ENCODE measurements at regions not wholly inside any gene's neighbourhood (a gene's known extent, or its start where the extent isn't known, plus 50 kb on each side); places are given as distances from the start of the nearest gene placed in this dataset.

DNA sequence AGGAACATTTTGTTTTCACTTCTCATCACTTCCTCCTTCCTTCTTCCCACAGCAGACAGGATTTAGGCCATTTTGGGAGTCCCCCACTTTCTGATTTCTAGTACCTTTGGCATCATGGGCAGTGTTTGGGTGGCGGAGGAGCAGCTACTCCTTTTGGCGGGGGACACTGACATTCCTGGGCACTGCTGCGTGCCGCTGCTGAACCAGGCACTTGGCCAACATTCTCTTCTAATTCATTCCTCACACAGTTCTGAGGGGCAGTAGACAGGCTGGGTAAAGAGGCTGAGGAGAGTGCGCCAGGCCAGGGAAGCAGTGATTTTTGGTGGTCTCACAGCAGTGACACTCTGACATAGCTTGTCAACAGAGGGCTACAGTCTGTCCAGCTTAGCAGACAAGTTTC lies 270.2 kb downstream of the LOXHD1 start:
- DNase-seq (ENCODE audit: low read depth) = peak; percentile 14
- Histone ChIP-seq H3K27me3 (ENCODE audit: insufficient read depth, low read length) (peaks cover 14% of the 10 kb centered on the region), H3K36me3 (ENCODE audit: insufficient read depth, low read length) (no peaks in the 10 kb centered on the region), H3K4me1 (ENCODE audit: insufficient read depth, low read length) (peaks cover 5% of the 10 kb centered on the region), H2AFZ (ENCODE audit: low read depth, low read length) (no peak overlapping the region), H3K79me2 (ENCODE audit: insufficient read depth, low read length) (no peaks in the 10 kb centered on the region), H4K20me1 (ENCODE audit: insufficient read depth, low read length) (no peaks in the 10 kb centered on the region), H3K27ac (ENCODE audit: low read depth, low read length) (no peak overlapping the region), H3K9ac (ENCODE audit: low read length) (no peak overlapping the region), H3K4me3 (ENCODE audit: insufficient read depth, low read depth, low read length) (no peak overlapping the region), H3K9me3 (ENCODE audit: insufficient read depth, low read depth, low read length) (no peaks in the 10 kb centered on the region), H3K4me2 (ENCODE audit: low read length) (no peak overlapping the region)
- Mint-ChIP-seq H3K27ac (ENCODE audit: unreplicated experiment) (no peak overlapping the region), H3K27me3 (ENCODE audit: low read depth, unreplicated experiment) (peaks cover 33% of the 10 kb centered on the region), H3K9me3 (ENCODE audit: unreplicated experiment) (peaks cover 4% of the 10 kb centered on the region), H3K36me3 (ENCODE audit: low read depth, unreplicated experiment) (no peaks in the 10 kb centered on the region), H3K4me1 (ENCODE audit: low read depth, unreplicated experiment) (no peaks in the 10 kb centered on the region), H3K4me3 (ENCODE audit: unreplicated experiment) (no peak overlapping the region)
- FAIRE-seq = no peak
- TF ChIP-seq CTCF (IDR thresholded peaks at IDR 0.05; ENCODE audit: insufficient read depth, low read depth, low read length) (no peak), EZH2 (IDR thresholded peaks at IDR 0.05; ENCODE audit: insufficient read depth, low read length) (no peak)

DNA sequence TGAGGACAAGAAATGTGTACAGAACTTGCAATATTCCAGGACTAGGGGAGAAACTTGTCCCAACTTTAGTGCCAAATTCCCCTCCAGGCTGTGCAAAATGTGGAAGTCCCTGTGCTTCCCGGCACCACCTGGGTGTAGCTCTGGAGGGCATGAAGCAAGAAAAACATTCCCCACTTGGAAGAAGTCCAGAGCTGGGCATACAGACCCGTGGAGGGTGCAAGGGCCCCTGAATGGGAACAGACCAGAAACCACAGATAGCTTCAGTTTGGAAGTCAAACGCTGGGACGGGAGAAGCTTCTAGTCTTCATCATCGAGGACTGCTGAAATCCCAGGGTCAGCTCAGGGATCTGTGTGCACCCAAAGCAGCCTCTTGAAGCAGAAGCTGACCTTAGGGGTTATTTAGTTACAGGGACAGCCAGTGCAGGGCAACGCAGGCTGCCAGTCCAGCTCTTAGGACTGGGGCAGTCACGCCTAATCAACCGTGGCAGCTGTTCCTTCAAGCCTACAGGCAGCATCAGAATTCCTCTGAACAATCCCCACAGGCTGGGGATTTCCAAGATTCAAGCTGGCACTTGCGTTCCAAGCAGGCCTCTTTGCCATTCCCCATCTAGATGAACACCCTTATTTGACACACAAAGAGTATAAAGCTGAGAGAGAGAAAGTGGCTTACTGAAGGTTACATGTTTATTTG lies 269.4 kb downstream of the LOXHD1 start:
- H3K4me1 Mint-ChIP-seq (ENCODE audit: low read depth, unreplicated experiment) = no peaks in the 10 kb centered on the region
- no peak overlapping the region for H3K9ac ChIP-seq (ENCODE audit: low read length)
- no peak overlapping the region for H3K27ac ChIP-seq (ENCODE audit: low read depth, low read length)
- no peaks in the 10 kb centered on the region for H3K36me3 ChIP-seq (ENCODE audit: insufficient read depth, low read length)
- H3K79me2 ChIP-seq (ENCODE audit: insufficient read depth, low read length) = no peaks in the 10 kb centered on the region
- no peaks in the 10 kb centered on the region for H3K36me3 Mint-ChIP-seq (ENCODE audit: low read depth, unreplicated experiment)
- FAIRE-seq (no peak), DNase-seq (ENCODE audit: low read depth) (no peak)
- peaks cover 14% of the 10 kb centered on the region for H3K27me3 ChIP-seq (ENCODE audit: insufficient read depth, low read length)
- H3K4me1 ChIP-seq (ENCODE audit: insufficient read depth, low read length) = peaks cover 5% of the 10 kb centered on the region
- H2AFZ ChIP-seq (ENCODE audit: low read depth, low read length) = no peak overlapping the region
- TF ChIP-seq EZH2 (IDR thresholded peaks at IDR 0.05; ENCODE audit: insufficient read depth, low read length) (no peak), CTCF (IDR thresholded peaks at IDR 0.05; ENCODE audit: insufficient read depth, low read depth, low read length) (no peak)
- H3K27ac Mint-ChIP-seq (ENCODE audit: unreplicated experiment) = no peak overlapping the region
- H3K4me2 ChIP-seq (ENCODE audit: low read length) = no peak overlapping the region
- peaks cover 4% of the 10 kb centered on the region for H3K9me3 Mint-ChIP-seq (ENCODE audit: unreplicated experiment)
- no peaks in the 10 kb centered on the region for H3K9me3 ChIP-seq (ENCODE audit: insufficient read depth, low read depth, low read length)
- H3K4me3 Mint-ChIP-seq (ENCODE audit: unreplicated experiment) = no peak overlapping the region
- no peak overlapping the region for H3K4me3 ChIP-seq (ENCODE audit: insufficient read depth, low read depth, low read length)
- H3K27me3 Mint-ChIP-seq (ENCODE audit: low read depth, unreplicated experiment) = peaks cover 31% of the 10 kb centered on the region
- no peaks in the 10 kb centered on the region for H4K20me1 ChIP-seq (ENCODE audit: insufficient read depth, low read length)

- no peak overlapping the region for H3K27ac Mint-ChIP-seq (ENCODE audit: unreplicated experiment)
- H3K27ac ChIP-seq (ENCODE audit: low read depth, low read length) = no peak overlapping the region
Measured at GRCh38 chr18:46388286-46388685, 268.7 kb downstream of the LOXHD1 start.

More at GRCh38 chr18:46388286-46388685, 268.7 kb downstream of the LOXHD1 start:
- H4K20me1 ChIP-seq (ENCODE audit: insufficient read depth, low read length) = no peaks in the 10 kb centered on the region
- DNase-seq (ENCODE audit: low read depth) = no peak
- peaks cover 5% of the 10 kb centered on the region for H3K4me1 ChIP-seq (ENCODE audit: insufficient read depth, low read length)
- H3K27me3 ChIP-seq (ENCODE audit: insufficient read depth, low read length) = peaks cover 14% of the 10 kb centered on the region
- H3K9me3 Mint-ChIP-seq (ENCODE audit: unreplicated experiment) = peaks cover 2% of the 10 kb centered on the region
- H3K4me2 ChIP-seq (ENCODE audit: low read length) = no peak overlapping the region
- peaks cover 28% of the 10 kb centered on the region for H3K27me3 Mint-ChIP-seq (ENCODE audit: low read depth, unreplicated experiment)
- H3K36me3 ChIP-seq (ENCODE audit: insufficient read depth, low read length) = no peaks in the 10 kb centered on the region
- TF ChIP-seq CTCF (IDR thresholded peaks at IDR 0.05; ENCODE audit: insufficient read depth, low read depth, low read length) = no peak
- TF ChIP-seq EZH2 (IDR thresholded peaks at IDR 0.05; ENCODE audit: insufficient read depth, low read length) = no peak
- no peaks in the 10 kb centered on the region for H3K79me2 ChIP-seq (ENCODE audit: insufficient read depth, low read length)
- H3K9me3 ChIP-seq (ENCODE audit: insufficient read depth, low read depth, low read length) = no peaks in the 10 kb centered on the region
- H3K4me3 ChIP-seq (ENCODE audit: insufficient read depth, low read depth, low read length) = no peak overlapping the region
- no peak for FAIRE-seq
- no peak overlapping the region for H3K4me3 Mint-ChIP-seq (ENCODE audit: unreplicated experiment)
- H3K36me3 Mint-ChIP-seq (ENCODE audit: low read depth, unreplicated experiment) = no peaks in the 10 kb centered on the region
- no peak overlapping the region for H3K9ac ChIP-seq (ENCODE audit: low read length)
- H3K4me1 Mint-ChIP-seq (ENCODE audit: low read depth, unreplicated experiment) = no peaks in the 10 kb centered on the region
- no peak overlapping the region for H2AFZ ChIP-seq (ENCODE audit: low read depth, low read length)

Measured in astrocyte (in vitro differentiated cells and primary cell).